Neural cell (in vitro differentiated cells): ENCODE measurements at regions not wholly inside any gene's neighbourhood (a gene's known extent, or its start where the extent isn't known, plus 50 kb on each side); places are given as distances from the start of the nearest gene placed in this dataset.

ENCODE experiments used
- H2AFZ ChIP-seq: fragments of 200-600, 300-800 bp; sonication (generic), shearing (Covaris generic); 2 replicates; pipeline ENCODE4 v1.6.0; 2014; ENCODE audit warnings: low read depth, mild to moderate bottlenecking, antibody characterized with exemption, low read length, moderate library complexity
- H3F3A ChIP-seq: fragments of 200-600 bp; shearing (Covaris generic); 2 replicates; pipeline ENCODE4 v1.6.1; 2016; ENCODE audit warnings: mild to moderate bottlenecking, moderate library complexity, mixed read lengths, antibody characterized with exemption, low read length; ENCODE audit not compliant: insufficient read depth, poor library complexity, severe bottlenecking
- H3K27ac ChIP-seq: fragments of 200-600, 300-800 bp; sonication (generic), shearing (Covaris generic); 2 replicates; pipeline ENCODE4 v1.5.1; 2014; ENCODE audit warnings: mild to moderate bottlenecking, low read length, moderate library complexity
- H3K27me3 ChIP-seq: fragments of 300-800, 200-600 bp; sonication (generic), shearing (Covaris generic); 2 replicates; pipeline ENCODE4 v1.6.0; 2014; ENCODE audit warnings: mild to moderate bottlenecking, low read depth, low read length, moderate library complexity; ENCODE audit not compliant: insufficient read depth
- H3K36me3 ChIP-seq: fragments of 300-800, 200-600 bp; sonication (generic), shearing (Covaris generic); 2 replicates; pipeline ENCODE4 v1.5.1; 2014; ENCODE audit warnings: mild to moderate bottlenecking, antibody characterized with exemption, low read length, moderate library complexity; ENCODE audit not compliant: insufficient read depth
- H3K4me2 ChIP-seq: fragments of 300-800, 200-600 bp; sonication (generic), shearing (Covaris generic); 2 replicates; pipeline ENCODE4 v1.6.0; 2014; ENCODE audit warnings: mild to moderate bottlenecking, low read length
- H3K4me3 ChIP-seq: fragments of 300-800, 200-600 bp; sonication (generic), shearing (Covaris generic); 2 replicates; pipeline ENCODE4 v1.5.1; 2014; ENCODE audit warnings: mild to moderate bottlenecking, low read length, moderate library complexity
- H3K79me2 ChIP-seq: fragments of 200-600 bp; shearing (Covaris generic); replicated peaks from 2 replicates; pipeline ENCODE4 v1.6.0; 2014; ENCODE audit warnings: mild to moderate bottlenecking, low read length, moderate library complexity; ENCODE audit not compliant: insufficient read depth
- H3K9ac ChIP-seq: fragments of 300-800, 200-600 bp; sonication (generic), shearing (Covaris generic); 2 replicates; pipeline ENCODE4 v1.6.1; 2016; ENCODE audit warnings: mild to moderate bottlenecking, low read length, mixed read lengths
- H3K9me2 ChIP-seq: fragments of 200-600 bp; shearing (Covaris generic); 2 replicates; pipeline ENCODE4 v1.6.1; 2016; ENCODE audit warnings: mild to moderate bottlenecking, low read length, mixed read lengths; ENCODE audit not compliant: insufficient read depth
- H3K9me3 ChIP-seq: fragments of 200-600, 300-800 bp; sonication (generic), shearing (Covaris generic); 2 replicates; pipeline ENCODE4 v1.6.1; 2016; ENCODE audit warnings: mild to moderate bottlenecking, mixed run types, low read length, moderate library complexity, mixed read lengths
- H4K20me1 ChIP-seq: fragments of 200-600 bp; shearing (Covaris generic); 2 replicates; pipeline ENCODE4 v1.6.1; 2016; ENCODE audit warnings: mild to moderate bottlenecking, mixed run types; ENCODE audit not compliant: insufficient read depth
- CTCF ChIP-seq: fragments of 450-650 bp; IDR thresholded peaks from 2 replicates; pipeline ENCODE4 v1.5.1; 2014; ENCODE audit warnings: antibody characterized with exemption, mild to moderate bottlenecking, moderate library complexity; ENCODE audit not compliant: poor library complexity, severe bottlenecking
- EP300 ChIP-seq: fragments of 450-650 bp; conservative IDR thresholded peaks from 2 replicates; pipeline ENCODE4 v1.6.1; 2014; ENCODE audit warnings: antibody characterized with exemption, mild to moderate bottlenecking, moderate library complexity; ENCODE audit not compliant: poor library complexity, severe bottlenecking
- EZH2 ChIP-seq: fragments of 200-600, 300-800 bp; shearing (Covaris generic), sonication (generic); IDR thresholded peaks from 2 replicates; pipeline ENCODE4 v1.6.1; 2014; ENCODE audit warnings: antibody characterized with exemption, low read length, borderline replicate concordance, mild to moderate bottlenecking; ENCODE audit not compliant: insufficient read depth, poor library complexity, severe bottlenecking
- MXI1 ChIP-seq: fragments of 450-650 bp; conservative IDR thresholded peaks from 2 replicates; pipeline ENCODE4 v1.6.1; 2014; ENCODE audit warnings: antibody characterized with exemption, mild to moderate bottlenecking; ENCODE audit not compliant: poor library complexity, severe bottlenecking
- POLR2AphosphoS5 ChIP-seq: IDR thresholded peaks from 2 replicates; pipeline ENCODE4 v1.6.1; 2012
- RAD21 ChIP-seq: fragments of 450-650 bp; conservative IDR thresholded peaks from 2 replicates; pipeline ENCODE4 v1.6.1; 2014; ENCODE audit warnings: antibody characterized with exemption, mild to moderate bottlenecking, moderate library complexity
- REST ChIP-seq: IDR thresholded peaks from 2 replicates; pipeline ENCODE4 v1.6.1; 2012; ENCODE audit warnings: borderline replicate concordance
- SMC3 ChIP-seq: fragments of 450-650 bp; conservative IDR thresholded peaks from 2 replicates; pipeline ENCODE4 v1.6.1; 2014; ENCODE audit warnings: antibody characterized with exemption, mild to moderate bottlenecking, moderate library complexity; ENCODE audit not compliant: poor library complexity
- TAF1 ChIP-seq: IDR thresholded peaks from 2 replicates; pipeline ENCODE4 v1.6.1; 2012; ENCODE audit warnings: low read depth

GRCh38 chr11:81377418-81377817 is 1356.2 kb downstream of the FAM181B start:
- H3K27me3 ChIP-seq, result no peaks in the 10 kb centered on the region
- no peaks in the 10 kb centered on the region for H3F3A ChIP-seq
- H3K4me3 ChIP-seq, result no peak overlapping the region
- H3K36me3 ChIP-seq, result no peaks in the 10 kb centered on the region
- no peak overlapping the region for H3K9ac ChIP-seq
- no peak overlapping the region for H3K4me2 ChIP-seq
- TF ChIP-seq MXI1 (no peak), REST (no peak), CTCF (no peak), TAF1 (no peak), SMC3 (no peak), POLR2AphosphoS5 (no peak), EZH2 (no peak), EP300 (no peak), RAD21 (no peak)
- H3K27ac ChIP-seq, result no peak overlapping the region
- no peak overlapping the region for H2AFZ ChIP-seq
- no peaks in the 10 kb centered on the region for H3K79me2 ChIP-seq
- no peaks in the 10 kb centered on the region for H3K9me3 ChIP-seq
- no peaks in the 10 kb centered on the region for H4K20me1 ChIP-seq
- no peaks in the 10 kb centered on the region for H3K9me2 ChIP-seq

GRCh38 chr11:81373986-81374385 is 1359.7 kb downstream of the FAM181B start:
- TF ChIP-seq CTCF, result no peak
- no peak for TF ChIP-seq POLR2AphosphoS5
- TF ChIP-seq EP300, result no peak
- TF ChIP-seq SMC3, result no peak
- no peak for TF ChIP-seq RAD21
- no peak for TF ChIP-seq TAF1
- no peak for TF ChIP-seq MXI1
- TF ChIP-seq EZH2, result no peak
- no peak for TF ChIP-seq REST
- H3K79me2 ChIP-seq, result no peaks in the 10 kb centered on the region

More at GRCh38 chr11:81373986-81374385, 1359.7 kb downstream of the FAM181B start:
- Histone ChIP-seq H2AFZ (no peak overlapping the region), H3K4me3 (no peak overlapping the region), H3K9ac (no peak overlapping the region), H3K36me3 (no peaks in the 10 kb centered on the region), H3K27me3 (no peaks in the 10 kb centered on the region), H4K20me1 (no peaks in the 10 kb centered on the region), H3F3A (no peaks in the 10 kb centered on the region), H3K27ac (no peak overlapping the region), H3K9me2 (no peaks in the 10 kb centered on the region), H3K4me2 (no peak overlapping the region), H3K9me3 (no peaks in the 10 kb centered on the region)
